Mesodermal cell (in vitro differentiated cells): ENCODE measurements at regions not wholly inside any gene's neighbourhood (a gene's known extent, or its start where the extent isn't known, plus 50 kb on each side); places are given as distances from the start of the nearest gene placed in this dataset.

ENCODE experiments used
- H3K27ac ChIP-seq: 2 replicates; pipeline ENCODE4 v1.7.0; 2013; ENCODE audit warnings: mild to moderate bottlenecking, low read depth, low read length, moderate library complexity; ENCODE audit not compliant: severe bottlenecking
- H3K36me3 ChIP-seq: 2 replicates; pipeline ENCODE4 v1.7.1; 2013; ENCODE audit warnings: mild to moderate bottlenecking, low read length, moderate library complexity; ENCODE audit not compliant: control insufficient read depth, insufficient read depth
- H3K4me1 ChIP-seq: one replicate; pipeline ENCODE4 v1.7.1; 2013; ENCODE audit warnings: mild to moderate bottlenecking, low read length; ENCODE audit not compliant: insufficient read depth, control insufficient read depth, poor library complexity, severe bottlenecking
- H3K4me3 ChIP-seq: 2 replicates; pipeline ENCODE4 v1.7.0; 2013; ENCODE audit warnings: low read length, control low read depth, mild to moderate bottlenecking; ENCODE audit not compliant: insufficient read depth, poor library complexity, severe bottlenecking; ENCODE audit errors: extremely low read depth
- H3K9me3 ChIP-seq: 2 replicates; pipeline ENCODE4 v1.7.1; 2013; ENCODE audit warnings: mild to moderate bottlenecking, low read length, moderate library complexity; ENCODE audit not compliant: control insufficient read depth
- WGBS, 2 experiments: methylation state at CpG; one replicate each; pipeline ENCODE4 v1.1.5; 2013; ENCODE audit warnings: missing lambda C conversion rate in 2 of 2; ENCODE audit not compliant: insufficient coverage in 2 of 2; 5-methylcytosine and 5-hydroxymethylcytosine counted together

GRCh38 chr16:66298006-66298405, 68.5 kb upstream of the CDH5 start:
- Histone ChIP-seq H3K36me3 (no peaks in the 10 kb centered on the region), H3K27ac (no peak overlapping the region), H3K9me3 (no peaks in the 10 kb centered on the region), H3K4me3 (no peak overlapping the region), H3K4me1 (no peaks in the 10 kb centered on the region)
- WGBS, 2 experiments = 40% methylated on average over 2 of the region's 2 CpGs; no CpG with 5 or more reads in 1 of the 2 experiments

- no peak overlapping the region for H3K4me3 ChIP-seq
- H3K4me1 ChIP-seq = no peaks in the 10 kb centered on the region
- no peaks in the 10 kb centered on the region for H3K9me3 ChIP-seq
- WGBS, 2 experiments = 74 to 100% methylated on average over 3 of the region's 5 CpGs
- no peak overlapping the region for H3K27ac ChIP-seq
- H3K36me3 ChIP-seq = no peaks in the 10 kb centered on the region
These were observed 69.9 kb upstream of the CDH5 start for GRCh38 chr16:66296591-66296990.

- WGBS, 2 experiments = 88 to 95% methylated on average over 3 to 4 of the region's 4 CpGs
- H3K27ac ChIP-seq = no peak overlapping the region
- H3K4me1 ChIP-seq = no peaks in the 10 kb centered on the region
- no peaks in the 10 kb centered on the region for H3K9me3 ChIP-seq
- no peaks in the 10 kb centered on the region for H3K36me3 ChIP-seq
- no peak overlapping the region for H3K4me3 ChIP-seq
These were observed 70.5 kb upstream of the CDH5 start for GRCh38 chr16:66295761-66296546.

- no peak overlapping the region for H3K27ac ChIP-seq
- H3K9me3 ChIP-seq = no peaks in the 10 kb centered on the region
- H3K4me1 ChIP-seq = no peaks in the 10 kb centered on the region
- no peak overlapping the region for H3K4me3 ChIP-seq
- no peaks in the 10 kb centered on the region for H3K36me3 ChIP-seq
- WGBS, 2 experiments = 86 to 91% methylated on average over 4 to 5 of the region's 6 CpGs
These were observed 71.3 kb upstream of the CDH5 start for GRCh38 chr16:66295213-66295612.

GRCh38 chr16:66294507-66294906, 72.0 kb upstream of the CDH5 start:
- H3K9me3 ChIP-seq = no peaks in the 10 kb centered on the region
- H3K27ac ChIP-seq = no peak overlapping the region
- H3K4me3 ChIP-seq = no peak overlapping the region
- no peaks in the 10 kb centered on the region for H3K4me1 ChIP-seq
- 89 to 91% methylated on average over 2 to 4 of the region's 4 CpGs for WGBS, 2 experiments
- no peaks in the 10 kb centered on the region for H3K36me3 ChIP-seq

GRCh38 chr16:66293932-66294331, 72.6 kb upstream of the CDH5 start:
- no peak overlapping the region for H3K27ac ChIP-seq
- no peaks in the 10 kb centered on the region for H3K36me3 ChIP-seq
- H3K9me3 ChIP-seq = no peaks in the 10 kb centered on the region
- no peaks in the 10 kb centered on the region for H3K4me1 ChIP-seq
- WGBS, 2 experiments = 88 to 97% methylated on average over 4 to 7 of the region's 7 CpGs
- no peak overlapping the region for H3K4me3 ChIP-seq

- H3K4me1 ChIP-seq = no peaks in the 10 kb centered on the region
- no peak overlapping the region for H3K27ac ChIP-seq
- no peaks in the 10 kb centered on the region for H3K36me3 ChIP-seq
- no peak overlapping the region for H3K4me3 ChIP-seq
- H3K9me3 ChIP-seq = no peaks in the 10 kb centered on the region
- WGBS, 2 experiments = 100% methylated on average over 2 to 3 of the region's 5 CpGs
These were observed 73.2 kb upstream of the CDH5 start for GRCh38 chr16:66293207-66293735.

GRCh38 chr16:66292241-66292935, 74.1 kb upstream of the CDH5 start:
- no peaks in the 10 kb centered on the region for H3K9me3 ChIP-seq
- no peaks in the 10 kb centered on the region for H3K4me1 ChIP-seq
- no peaks in the 10 kb centered on the region for H3K36me3 ChIP-seq
- no peak overlapping the region for H3K27ac ChIP-seq
- WGBS, 2 experiments = 93% methylated on average over 13 to 14 of the region's 15 CpGs
- no peak overlapping the region for H3K4me3 ChIP-seq

GRCh38 chr16:66291833-66292232, 74.7 kb upstream of the CDH5 start:
- Histone ChIP-seq H3K4me3 (no peak overlapping the region), H3K36me3 (no peaks in the 10 kb centered on the region), H3K27ac (no peak overlapping the region), H3K9me3 (no peaks in the 10 kb centered on the region), H3K4me1 (no peaks in the 10 kb centered on the region)
- 92% methylated on average over 3 to 6 of the region's 6 CpGs for WGBS, 2 experiments

- Histone ChIP-seq H3K27ac (no peak overlapping the region), H3K4me1 (no peaks in the 10 kb centered on the region), H3K4me3 (no peak overlapping the region), H3K36me3 (no peaks in the 10 kb centered on the region), H3K9me3 (no peaks in the 10 kb centered on the region)
- 90 to 93% methylated on average over 4 of the region's 4 CpGs for whole genome bisulfite sequencing, 2 experiments
These were observed 76.1 kb upstream of the CDH5 start for GRCh38 chr16:66290431-66290830.

- Histone ChIP-seq H3K36me3 (no peaks in the 10 kb centered on the region), H3K4me3 (no peak overlapping the region), H3K27ac (no peak overlapping the region), H3K4me1 (no peaks in the 10 kb centered on the region), H3K9me3 (no peaks in the 10 kb centered on the region)
- 87 to 93% methylated on average over 4 to 5 of the region's 6 CpGs for WGBS, 2 experiments
These were observed 76.5 kb upstream of the CDH5 start for GRCh38 chr16:66289986-66290385.
